DND-41 (cell line): ENCODE measurements at regions not wholly inside any gene's neighbourhood (a gene's known extent, or its start where the extent isn't known, plus 50 kb on each side); places are given as distances from the start of the nearest gene placed in this dataset.

ENCODE experiments used
- ATAC-seq: fragments of 200-7000 bp; cut with Tn5 transposase; 3 replicates; pipeline ENCODE4 v1.9.1; 2021; ENCODE audit warnings: low read depth; ENCODE audit not compliant: insufficient read depth
- DNase-seq: peaks from one replicate; pipeline ENCODE4 v3.0.0-alpha.2; 2020
- H2AFZ ChIP-seq: 2 replicates; pipeline ENCODE4 v1.6.0; 2012; ENCODE audit warnings: low read depth, low read length
- H3K27ac ChIP-seq: 2 replicates; pipeline ENCODE4 v1.5.1; 2012; ENCODE audit warnings: low read length, inconsistent platforms
- H3K27me3 ChIP-seq: fragments of 200-600 bp; sonication (generic); 2 replicates; pipeline ENCODE4 v1.6.0; 2012; ENCODE audit warnings: low read length, mild to moderate bottlenecking, inconsistent platforms; ENCODE audit not compliant: insufficient read depth, poor library complexity
- H3K36me3 ChIP-seq: 2 replicates; pipeline ENCODE4 v1.5.1; 2012; ENCODE audit warnings: low read length, inconsistent platforms; ENCODE audit not compliant: insufficient read depth
- H3K4me1 ChIP-seq: 2 replicates; pipeline ENCODE4 v1.5.1; 2012; ENCODE audit warnings: mild to moderate bottlenecking, low read length; ENCODE audit not compliant: insufficient read depth
- H3K4me2 ChIP-seq: 2 replicates; pipeline ENCODE4 v1.6.0; 2012; ENCODE audit warnings: mild to moderate bottlenecking, moderate library complexity, low read length, inconsistent platforms; ENCODE audit not compliant: insufficient read depth
- H3K4me3 ChIP-seq, 2 experiments: fragments of 200-600 bp in 1 of 2; shearing (Covaris generic) in 1 of 2; 2 replicates each; pipeline ENCODE4 v1.5.1; 2012 to 2016; ENCODE audit warnings: inconsistent platforms in 2 of 2, low read length in 2 of 2, mild to moderate bottlenecking in 2 of 2, low read depth in 1 of 2, moderate library complexity in 1 of 2
- H3K79me2 ChIP-seq: 2 replicates; pipeline ENCODE4 v1.6.0; 2012; ENCODE audit warnings: low read length, inconsistent platforms; ENCODE audit not compliant: insufficient read depth
- H3K9ac ChIP-seq: 2 replicates; pipeline ENCODE4 v1.6.0; 2012; ENCODE audit warnings: low read depth, mild to moderate bottlenecking, inconsistent platforms, low read length, moderate library complexity
- H3K9me3 ChIP-seq: 2 replicates; pipeline ENCODE4 v1.5.1; 2012; ENCODE audit warnings: low read length, moderate library complexity, mild to moderate bottlenecking, inconsistent platforms; ENCODE audit not compliant: insufficient read depth, severe bottlenecking
- H4K20me1 ChIP-seq: 2 replicates; pipeline ENCODE4 v1.6.0; 2012; ENCODE audit warnings: low read length; ENCODE audit not compliant: insufficient read depth
- EZH2 ChIP-seq: IDR thresholded peaks from 3 replicates; pipeline ENCODE4 v1.6.1; 2012; ENCODE audit warnings: borderline replicate concordance, low read depth, mild to moderate bottlenecking, moderate library complexity, low read length, inconsistent platforms; ENCODE audit not compliant: severe bottlenecking
- TF ChIP-seq, protein P1 (sequence below): IDR thresholded peaks from 2 replicates; pipeline ENCODE4 v1.5.1; 2012; ENCODE audit warnings: borderline replicate concordance, low read length, moderate library complexity, mild to moderate bottlenecking; ENCODE audit not compliant: poor library complexity, severe bottlenecking; ENCODE audit errors: extremely low read depth

DNA sequence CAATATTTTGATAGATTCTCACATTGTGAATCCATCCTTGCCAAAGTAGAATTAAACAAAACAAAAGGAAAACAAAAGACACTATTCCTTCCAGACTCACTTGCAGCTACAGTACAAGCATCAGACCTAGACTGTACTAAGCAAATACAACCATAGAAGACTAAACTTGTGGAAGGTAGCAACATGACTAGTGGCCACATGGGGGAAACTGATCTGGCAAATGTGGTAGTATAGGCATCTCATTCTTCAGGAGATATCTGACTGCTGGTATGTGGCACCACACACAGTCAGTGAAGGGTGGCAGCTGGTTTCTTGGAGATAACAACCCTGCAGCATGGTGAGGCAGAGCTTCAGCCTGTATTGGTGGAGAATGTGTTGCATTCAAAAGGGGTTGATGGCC, 81.0 kb upstream of the ACVR2A start:
- Histone ChIP-seq H3K4me3 (no peak overlapping the region), H3K27me3 (no peaks in the 10 kb centered on the region), H3K9ac (no peak overlapping the region), H3K27ac (no peak overlapping the region), H3K36me3 (no peaks in the 10 kb centered on the region), H3K9me3 (peaks cover 3% of the 10 kb centered on the region), H2AFZ (no peak overlapping the region), H3K4me1 (no peaks in the 10 kb centered on the region), H4K20me1 (no peaks in the 10 kb centered on the region), H3K79me2 (no peaks in the 10 kb centered on the region), H3K4me2 (no peak overlapping the region)
- ATAC-seq, result no peak
- DNase-seq, result no peak
- no peak for TF ChIP-seq EZH2
- TF ChIP-seq, protein P1, sequence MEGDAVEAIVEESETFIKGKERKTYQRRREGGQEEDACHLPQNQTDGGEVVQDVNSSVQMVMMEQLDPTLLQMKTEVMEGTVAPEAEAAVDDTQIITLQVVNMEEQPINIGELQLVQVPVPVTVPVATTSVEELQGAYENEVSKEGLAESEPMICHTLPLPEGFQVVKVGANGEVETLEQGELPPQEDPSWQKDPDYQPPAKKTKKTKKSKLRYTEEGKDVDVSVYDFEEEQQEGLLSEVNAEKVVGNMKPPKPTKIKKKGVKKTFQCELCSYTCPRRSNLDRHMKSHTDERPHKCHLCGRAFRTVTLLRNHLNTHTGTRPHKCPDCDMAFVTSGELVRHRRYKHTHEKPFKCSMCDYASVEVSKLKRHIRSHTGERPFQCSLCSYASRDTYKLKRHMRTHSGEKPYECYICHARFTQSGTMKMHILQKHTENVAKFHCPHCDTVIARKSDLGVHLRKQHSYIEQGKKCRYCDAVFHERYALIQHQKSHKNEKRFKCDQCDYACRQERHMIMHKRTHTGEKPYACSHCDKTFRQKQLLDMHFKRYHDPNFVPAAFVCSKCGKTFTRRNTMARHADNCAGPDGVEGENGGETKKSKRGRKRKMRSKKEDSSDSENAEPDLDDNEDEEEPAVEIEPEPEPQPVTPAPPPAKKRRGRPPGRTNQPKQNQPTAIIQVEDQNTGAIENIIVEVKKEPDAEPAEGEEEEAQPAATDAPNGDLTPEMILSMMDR, result no peak

DNA sequence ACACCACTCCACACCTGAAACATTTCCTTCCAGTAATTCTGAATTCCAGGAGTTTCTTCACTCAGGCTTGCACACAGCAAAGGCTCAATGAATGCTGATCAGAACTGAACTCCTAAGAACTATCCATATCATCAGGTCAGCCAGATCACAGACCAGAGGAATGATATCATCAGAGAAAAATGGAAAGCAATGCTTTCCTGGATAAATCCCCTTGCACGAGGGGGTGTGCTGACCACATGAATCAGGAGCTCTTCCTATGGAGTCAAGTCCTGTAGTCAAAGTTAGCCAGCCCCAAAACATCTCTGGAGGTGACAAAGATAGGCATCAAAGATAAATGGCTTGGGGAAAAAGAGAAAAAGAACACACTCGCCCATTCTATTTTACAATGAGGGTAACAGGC, 83.8 kb upstream of the ACVR2A start:
- TF ChIP-seq EZH2, result no peak
- TF ChIP-seq, protein P1, result no peak
- Histone ChIP-seq H3K4me3 (no peak overlapping the region), H3K27me3 (no peaks in the 10 kb centered on the region), H4K20me1 (no peaks in the 10 kb centered on the region), H3K4me1 (no peaks in the 10 kb centered on the region), H3K79me2 (no peaks in the 10 kb centered on the region), H3K36me3 (no peaks in the 10 kb centered on the region), H3K4me2 (no peak overlapping the region), H3K27ac (no peak overlapping the region), H2AFZ (no peak overlapping the region), H3K9me3 (no peaks in the 10 kb centered on the region), H3K9ac (no peak overlapping the region)
- DNase-seq (no peak), ATAC-seq (no peak)

DNA sequence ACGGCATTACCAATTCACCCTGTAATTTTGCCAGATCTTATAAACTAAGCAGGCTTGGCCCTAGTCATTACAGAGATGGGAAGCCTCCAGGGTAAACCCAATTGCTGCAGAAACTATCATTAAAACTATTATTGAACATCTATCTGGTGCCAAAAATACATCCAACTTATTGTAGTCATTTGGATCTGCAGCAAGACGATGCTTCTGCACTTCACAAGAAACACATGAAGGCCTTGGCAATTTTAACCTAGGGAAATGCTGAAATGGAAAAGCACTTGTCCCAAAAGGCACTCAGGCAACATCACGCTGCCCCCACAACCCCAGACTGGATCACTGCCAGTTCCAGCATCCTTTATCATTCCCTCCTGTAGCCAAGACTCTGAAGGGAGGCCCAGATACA, 85.3 kb upstream of the ACVR2A start:
- no peaks in the 10 kb centered on the region for H3K9me3 ChIP-seq
- H4K20me1 ChIP-seq, result no peaks in the 10 kb centered on the region
- ATAC-seq, result no peak
- no peak overlapping the region for H2AFZ ChIP-seq
- no peak overlapping the region for H3K9ac ChIP-seq
- no peak for DNase-seq
- H3K4me3 ChIP-seq, result no peak overlapping the region
- TF ChIP-seq, protein P1, result no peak
- no peak for TF ChIP-seq EZH2
- no peaks in the 10 kb centered on the region for H3K27me3 ChIP-seq
- no peaks in the 10 kb centered on the region for H3K4me1 ChIP-seq
- H3K79me2 ChIP-seq, result no peaks in the 10 kb centered on the region
- no peak overlapping the region for H3K4me2 ChIP-seq
- H3K36me3 ChIP-seq, result no peaks in the 10 kb centered on the region
- no peak overlapping the region for H3K27ac ChIP-seq

DNA sequence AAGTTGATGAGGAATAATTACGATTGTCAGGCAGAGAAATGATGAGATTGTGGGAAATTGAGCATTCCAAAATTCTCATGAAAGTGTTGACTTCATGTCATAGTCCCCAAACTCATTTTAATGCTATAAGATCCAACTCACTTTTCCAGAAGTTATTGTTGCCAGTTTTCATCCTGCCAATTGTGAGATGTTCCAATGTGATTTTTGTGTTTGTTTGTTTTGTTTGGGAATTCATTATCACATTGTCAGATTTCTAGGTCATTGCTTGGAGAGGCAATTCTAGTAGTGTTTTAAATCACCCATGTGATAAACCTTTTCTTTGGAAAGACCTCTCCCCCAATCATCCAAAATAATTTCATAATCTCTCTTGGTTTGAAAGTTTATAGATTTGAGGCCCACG, 86.0 kb upstream of the ACVR2A start:
- ATAC-seq, result no peak
- H3K79me2 ChIP-seq, result no peaks in the 10 kb centered on the region
- H3K27me3 ChIP-seq, result no peaks in the 10 kb centered on the region
- H3K36me3 ChIP-seq, result no peaks in the 10 kb centered on the region
- no peak for DNase-seq
- H3K9me3 ChIP-seq, result no peaks in the 10 kb centered on the region
- no peaks in the 10 kb centered on the region for H4K20me1 ChIP-seq
- no peak overlapping the region for H3K9ac ChIP-seq
- no peak overlapping the region for H3K27ac ChIP-seq
- H3K4me1 ChIP-seq, result no peaks in the 10 kb centered on the region
- no peak overlapping the region for H2AFZ ChIP-seq
- no peak overlapping the region for H3K4me3 ChIP-seq
- no peak overlapping the region for H3K4me2 ChIP-seq
- no peak for TF ChIP-seq EZH2
- TF ChIP-seq, protein P1, result no peak
